Astrocyte of the spinal cord (primary cell): ENCODE measurements at regions not wholly inside any gene's neighbourhood (a gene's known extent, or its start where the extent isn't known, plus 50 kb on each side); places are given as distances from the start of the nearest gene placed in this dataset.

Experiments
- DNase-seq: peaks from one replicate; pipeline ENCODE4 v3.0.0; 2011; ENCODE audit warnings: low read depth, low spot score
- H3K4me3 ChIP-seq: 2 replicates; pipeline ENCODE4 v1.5.1; 2011; ENCODE audit warnings: low read depth, mild to moderate bottlenecking, low read length, moderate library complexity
- CTCF ChIP-seq: IDR thresholded peaks from 2 replicates; pipeline ENCODE4 v1.5.1; 2012; ENCODE audit warnings: low read depth, mild to moderate bottlenecking, low read length, inconsistent platforms
- in situ Hi-C: cut with HindIII; loops from 2 replicates; pipeline ENCODE4 v1.10.0; 2017; ENCODE audit warnings: low sequenced_read_pairs

GRCh38 chr1:94621802-94622201, 80.2 kb upstream of the F3 start:
- no peak for DNase-seq
- no peak for TF ChIP-seq CTCF
- in situ Hi-C loops = no loop called here
- no peak overlapping the region for H3K4me3 ChIP-seq

DNA sequence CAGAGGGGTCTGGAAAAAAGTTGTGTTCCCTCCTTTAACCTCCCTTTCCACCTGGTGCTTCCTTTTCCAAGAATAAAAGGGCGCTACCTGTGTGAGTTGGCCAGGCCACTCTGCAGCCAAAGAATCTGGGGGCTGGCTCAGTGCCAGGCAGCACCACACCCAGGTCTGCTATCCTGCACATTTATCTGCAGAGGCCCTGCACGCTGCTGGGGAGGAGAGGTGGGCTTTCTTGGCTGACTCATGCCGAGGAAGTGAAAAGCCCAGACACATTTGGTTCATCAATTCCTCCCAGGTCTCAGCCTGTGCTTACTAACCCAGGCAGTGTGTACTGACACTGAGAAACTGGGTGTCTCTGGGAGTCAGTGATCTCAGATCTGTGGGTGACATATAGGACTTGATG, 79.8 kb upstream of the F3 start:
- H3K4me3 ChIP-seq = no peak overlapping the region
- TF ChIP-seq CTCF = no peak
- peak; percentile 37 for DNase-seq
- in situ Hi-C loops = no loop called here

- no peak for TF ChIP-seq CTCF
- no peak overlapping the region for H3K4me3 ChIP-seq
- in situ Hi-C loops = no loop called here
- DNase-seq = no peak
Measured at GRCh38 chr1:94620345-94621031, 78.9 kb upstream of the F3 start.

DNA sequence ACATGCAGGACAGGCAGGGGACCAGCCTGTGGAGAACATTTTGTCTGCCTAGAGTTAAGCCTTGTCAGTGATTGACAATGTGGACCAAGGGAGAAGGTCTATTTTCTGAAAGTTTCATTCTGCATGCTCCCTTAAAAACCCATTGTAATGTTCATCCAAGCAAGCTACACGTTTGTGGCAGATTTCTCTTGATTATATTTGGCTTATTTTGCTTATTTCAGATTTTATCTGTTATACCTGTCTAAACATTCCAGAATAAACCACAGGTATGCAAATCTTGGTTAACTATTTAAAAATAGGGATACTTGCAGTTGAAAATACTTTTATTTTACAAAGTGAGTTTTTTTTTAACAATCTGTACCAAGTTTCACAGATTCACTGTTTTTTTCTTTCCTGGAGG, 78.2 kb upstream of the F3 start:
- no peak overlapping the region for H3K4me3 ChIP-seq

GRCh38 chr1:94617957-94618739, 76.6 kb upstream of the F3 start:
- in situ Hi-C loops = no loop called here
- DNase-seq = no peak
- TF ChIP-seq CTCF = no peak

More for the DNA sequence above, 78.2 kb upstream of the F3 start:
- no peak for TF ChIP-seq CTCF
- in situ Hi-C loops = no loop called here
- no peak for DNase-seq

GRCh38 chr1:94617134-94617805, 75.7 kb upstream of the F3 start:
- in situ Hi-C loops = no loop called here
- TF ChIP-seq CTCF = no peak
- DNase-seq = peak; percentile 45
- H3K4me3 ChIP-seq = no peak overlapping the region

More at GRCh38 chr1:94617957-94618739, 76.6 kb upstream of the F3 start:
- H3K4me3 ChIP-seq = no peak overlapping the region
